Duodenal mucosa (tissue), 2 donors: ENCODE measurements at regions not wholly inside any gene's neighbourhood (a gene's known extent, or its start where the extent isn't known, plus 50 kb on each side); places are given as distances from the start of the nearest gene placed in this dataset.

ENCODE experiments used
- H3K27ac ChIP-seq: one replicate; pipeline ENCODE4 v1.7.0; 2013; ENCODE audit warnings: low read depth, low read length
- H3K27me3 ChIP-seq, 2 donors: one replicate each; pipeline ENCODE4 v1.7.0; 2013; ENCODE audit warnings: low read length in 2 of 2, control low read depth in 1 of 2; ENCODE audit not compliant: insufficient read depth in 2 of 2, control insufficient read depth in 1 of 2
- H3K36me3 ChIP-seq, 2 donors: one replicate each; pipeline ENCODE4 v1.7.0; 2013; ENCODE audit warnings: low read length in 2 of 2, control low read depth in 1 of 2; ENCODE audit not compliant: insufficient read depth in 2 of 2, control insufficient read depth in 1 of 2
- H3K4me1 ChIP-seq, 2 donors: one replicate each; pipeline ENCODE4 v1.7.0; 2013; ENCODE audit warnings: low read length in 2 of 2, control low read depth in 1 of 2; ENCODE audit not compliant: insufficient read depth in 2 of 2, control insufficient read depth in 1 of 2
- H3K4me3 ChIP-seq, 2 donors: one replicate each; pipeline ENCODE4 v1.7.0; 2013; ENCODE audit warnings: low read length in 2 of 2, low read depth in 1 of 2
- H3K9ac ChIP-seq, 2 donors: one replicate each; pipeline ENCODE4 v1.7.0; 2013; ENCODE audit warnings: low read length in 2 of 2, low read depth in 1 of 2
- H3K9me3 ChIP-seq, 2 donors: one replicate each; pipeline ENCODE4 v1.7.0; 2013; ENCODE audit warnings: low read length in 2 of 2, control low read depth in 1 of 2; ENCODE audit not compliant: control insufficient read depth in 1 of 2

DNA sequence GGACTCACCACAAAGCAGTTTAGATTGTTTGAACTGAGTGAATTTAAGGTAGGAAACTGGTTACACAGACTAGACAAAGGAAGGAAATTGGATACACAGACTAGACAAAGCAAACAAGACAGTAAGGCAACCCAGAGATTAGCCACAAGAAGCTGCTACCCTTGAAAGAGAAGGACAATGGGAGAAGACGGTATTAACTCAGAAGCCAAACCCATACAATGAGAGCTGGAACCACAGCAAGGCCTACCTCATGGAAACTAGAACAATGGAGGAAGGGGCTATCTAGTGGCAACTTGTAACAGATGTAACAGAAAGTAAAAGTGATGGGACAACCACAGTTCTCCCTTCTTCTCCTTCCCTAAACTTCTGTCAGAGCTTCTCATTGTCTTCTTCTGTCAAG is 410.9 kb upstream of the SPRY2 start:
- Histone ChIP-seq H3K4me1 (no peaks in the 10 kb centered on the region), H3K27ac (no peak overlapping the region), H3K4me3 (no peak overlapping the region), H3K36me3 (no peaks in the 10 kb centered on the region), H3K9me3 (no peaks in the 10 kb centered on the region), H3K27me3 (no peaks in the 10 kb centered on the region), H3K9ac (no peak overlapping the region)

DNA sequence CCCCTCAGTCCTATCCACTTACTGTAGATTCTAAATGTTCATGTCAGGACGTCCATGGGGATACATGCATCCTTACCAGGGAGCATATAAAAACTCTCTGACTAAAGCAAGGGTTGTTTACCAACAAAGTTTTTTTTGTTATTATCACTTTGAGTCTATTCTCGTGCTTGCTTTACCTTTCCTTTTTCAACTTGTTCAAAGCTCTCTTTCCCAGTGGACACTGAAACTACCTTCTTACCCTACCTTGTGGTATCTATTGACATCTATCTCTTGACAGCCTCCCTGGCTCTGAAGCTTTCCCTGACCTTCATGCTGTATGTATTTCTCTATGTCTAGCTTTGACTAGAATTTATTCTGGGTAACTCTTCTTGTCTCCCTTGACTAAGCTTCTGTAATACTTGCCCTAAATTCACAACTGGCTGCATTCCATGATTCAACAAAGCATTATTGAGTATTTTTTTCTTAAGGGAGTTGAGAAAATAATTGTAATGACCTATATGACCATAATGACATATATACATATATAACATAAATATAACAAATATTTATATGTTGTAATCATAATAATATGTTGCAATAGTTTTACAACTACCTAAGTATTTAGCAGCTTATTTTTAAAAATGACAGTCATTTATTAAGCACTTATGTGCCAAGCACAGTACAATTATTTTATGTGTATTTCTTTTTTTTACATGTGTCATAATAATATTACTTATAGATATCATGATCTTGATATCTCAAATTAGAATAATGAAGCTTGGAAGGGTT is 403.4 kb upstream of the SPRY2 start:
- no peak overlapping the region for H3K27ac ChIP-seq
- no peaks in the 10 kb centered on the region for H3K36me3 ChIP-seq
- no peaks in the 10 kb centered on the region for H3K27me3 ChIP-seq
- H3K4me3 ChIP-seq, result no peak overlapping the region
- H3K4me1 ChIP-seq, result no peaks in the 10 kb centered on the region
- H3K9ac ChIP-seq, result no peak overlapping the region
- H3K9me3 ChIP-seq, result no peaks in the 10 kb centered on the region

DNA sequence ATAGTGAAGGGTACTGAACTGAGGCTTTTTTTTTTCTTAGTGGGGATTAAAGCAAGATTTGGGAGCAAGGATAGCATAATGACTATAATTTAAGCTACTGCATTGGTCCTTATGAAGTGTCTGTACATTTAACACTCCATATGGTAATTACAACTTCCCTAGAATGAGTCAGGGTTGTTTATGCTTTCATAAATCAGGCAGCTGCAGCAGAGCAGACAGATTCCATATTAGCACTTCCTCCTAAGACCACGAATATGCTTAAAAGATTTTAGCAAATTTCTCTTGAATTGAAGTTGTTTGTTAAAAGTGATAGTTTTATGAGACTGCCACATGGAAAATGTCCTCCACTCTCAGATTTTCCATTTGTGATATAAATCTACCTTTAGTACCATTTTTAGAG is 401.1 kb upstream of the SPRY2 start:
- H3K27ac ChIP-seq, result no peak overlapping the region
- H3K4me1 ChIP-seq, result no peaks in the 10 kb centered on the region
- H3K9ac ChIP-seq, result no peak overlapping the region
- peaks cover 0 to 3% of the 10 kb centered on the region in 2 donors for H3K9me3 ChIP-seq
- H3K27me3 ChIP-seq, result no peaks in the 10 kb centered on the region
- H3K36me3 ChIP-seq, result no peaks in the 10 kb centered on the region
- no peak overlapping the region for H3K4me3 ChIP-seq

DNA sequence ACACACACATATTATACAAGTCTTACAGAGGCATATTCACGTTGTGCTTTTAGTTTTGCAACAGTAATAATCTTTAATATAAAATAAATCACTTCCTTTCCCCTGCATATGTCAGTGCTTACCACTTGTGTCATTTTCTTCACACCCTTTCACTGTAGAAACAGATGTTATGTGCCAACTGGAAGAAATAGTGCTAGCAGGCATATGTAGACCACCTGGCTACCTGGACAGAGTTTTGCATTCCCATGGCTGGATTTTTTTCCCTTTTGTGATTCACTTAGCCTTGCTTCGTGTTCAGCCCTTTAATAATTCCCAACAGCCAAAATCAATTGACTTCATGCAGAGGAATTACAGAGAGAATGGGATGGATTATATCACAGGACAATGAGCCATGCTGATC is 399.1 kb upstream of the SPRY2 start:
- Histone ChIP-seq H3K4me3 (no peak overlapping the region), H3K36me3 (no peaks in the 10 kb centered on the region), H3K9me3 (peaks cover 0 to 3% of the 10 kb centered on the region in 2 donors), H3K27ac (no peak overlapping the region), H3K4me1 (no peaks in the 10 kb centered on the region), H3K9ac (no peak overlapping the region), H3K27me3 (no peaks in the 10 kb centered on the region)

DNA sequence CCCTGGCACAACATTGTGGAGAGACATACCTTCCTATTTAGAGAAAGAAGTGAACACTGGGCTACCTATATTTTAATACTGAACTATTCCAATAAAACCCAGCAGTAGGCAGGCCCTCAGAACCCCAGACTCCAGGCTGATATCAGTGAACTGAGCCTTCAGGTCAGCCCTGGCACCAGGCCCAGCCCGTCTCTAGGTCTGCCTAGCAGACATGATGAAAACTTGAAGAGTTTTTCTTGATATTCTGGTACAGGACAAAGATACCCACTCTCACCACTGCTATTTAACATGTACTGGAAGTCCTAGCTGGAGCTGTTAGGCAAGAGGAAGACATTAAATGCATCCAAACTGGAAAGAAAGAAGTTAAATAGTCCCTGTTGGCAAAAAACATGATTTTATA is 396.6 kb upstream of the SPRY2 start:
- no peaks in the 10 kb centered on the region for H3K27me3 ChIP-seq
- H3K27ac ChIP-seq, result no peak overlapping the region
- no peak overlapping the region for H3K9ac ChIP-seq
- no peaks in the 10 kb centered on the region for H3K4me1 ChIP-seq
- H3K4me3 ChIP-seq, result no peak overlapping the region
- no peaks in the 10 kb centered on the region for H3K36me3 ChIP-seq
- peaks cover 0 to 3% of the 10 kb centered on the region in 2 donors for H3K9me3 ChIP-seq

DNA sequence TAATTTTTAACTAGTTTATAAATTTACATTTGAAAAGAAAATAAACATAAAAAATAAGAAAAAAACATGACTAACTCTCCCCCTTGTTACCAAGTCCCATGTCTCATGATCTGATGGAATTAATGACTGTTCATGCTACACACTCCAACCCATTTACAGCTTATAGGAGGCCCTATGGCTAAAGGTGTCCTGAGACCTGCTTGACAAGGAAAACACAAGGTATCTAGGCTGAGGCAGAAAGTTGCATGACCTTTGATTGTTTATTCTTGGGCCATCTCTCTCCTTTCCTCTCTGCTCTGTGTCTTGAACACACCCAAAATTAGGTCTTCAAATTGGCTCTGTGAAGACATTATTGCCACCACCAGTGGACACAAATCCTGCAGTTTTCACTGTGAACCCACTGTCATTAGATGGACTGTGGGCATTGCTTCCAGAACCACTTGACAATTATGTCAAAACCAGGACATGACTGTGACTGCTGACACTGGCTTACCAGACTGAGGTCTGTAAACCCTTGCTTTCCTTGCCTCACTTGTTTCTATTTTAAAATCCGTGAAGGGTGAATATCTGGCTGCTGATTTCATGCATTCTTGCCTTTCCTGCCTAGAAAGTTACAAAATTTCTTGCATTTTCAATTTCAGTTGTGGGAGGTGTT is 386.5 kb upstream of the SPRY2 start:
- Histone ChIP-seq H3K9me3 (no peaks in the 10 kb centered on the region), H3K36me3 (no peaks in the 10 kb centered on the region), H3K4me3 (no peak overlapping the region), H3K4me1 (no peaks in the 10 kb centered on the region), H3K27me3 (no peaks in the 10 kb centered on the region), H3K9ac (no peak overlapping the region), H3K27ac (no peak overlapping the region)

DNA sequence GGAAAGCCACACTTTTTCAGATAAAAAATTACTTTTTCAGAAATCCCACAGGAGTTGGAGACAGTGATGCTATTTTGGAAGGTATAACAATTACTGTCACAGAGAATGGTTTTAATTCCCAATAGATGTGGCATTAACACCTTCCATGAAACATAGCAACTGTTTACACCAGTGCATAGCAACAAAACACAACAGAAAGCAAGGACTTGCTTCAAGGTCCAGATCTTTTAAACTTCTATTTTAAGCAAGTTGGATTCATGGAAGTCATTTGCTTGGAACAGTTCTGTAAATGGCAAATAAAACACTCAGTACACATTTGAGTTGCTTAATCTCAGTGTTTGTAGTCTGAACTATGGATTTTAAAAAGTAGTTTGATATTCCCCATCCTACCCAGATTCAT is 385.9 kb upstream of the SPRY2 start:
- no peak overlapping the region for H3K4me3 ChIP-seq
- H3K27me3 ChIP-seq, result no peaks in the 10 kb centered on the region
- H3K36me3 ChIP-seq, result no peaks in the 10 kb centered on the region
- no peak overlapping the region for H3K27ac ChIP-seq
- no peak overlapping the region for H3K9ac ChIP-seq
- no peaks in the 10 kb centered on the region for H3K9me3 ChIP-seq
- no peaks in the 10 kb centered on the region for H3K4me1 ChIP-seq

DNA sequence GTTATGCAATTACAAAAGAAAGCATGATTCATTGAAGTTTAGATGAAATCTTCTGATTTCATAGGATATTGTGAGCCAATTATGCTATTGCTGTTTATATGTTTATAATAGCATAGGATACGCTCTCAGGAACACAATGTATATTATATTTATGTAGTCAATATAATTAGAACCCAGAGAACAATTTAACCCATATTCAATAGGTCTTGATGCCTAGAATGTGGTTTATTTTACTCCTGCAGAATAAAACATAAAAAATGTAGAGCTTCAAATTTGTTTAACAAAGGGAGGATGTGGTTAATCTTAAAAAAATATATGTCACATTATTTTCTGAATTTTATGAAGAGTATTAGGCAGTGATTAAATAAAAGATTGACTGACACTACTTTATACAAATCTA is 380.8 kb upstream of the SPRY2 start:
- Histone ChIP-seq H3K27me3 (no peaks in the 10 kb centered on the region), H3K9ac (no peak overlapping the region), H3K36me3 (no peaks in the 10 kb centered on the region), H3K27ac (no peak overlapping the region), H3K4me1 (no peaks in the 10 kb centered on the region), H3K4me3 (no peak overlapping the region), H3K9me3 (no peaks in the 10 kb centered on the region)

DNA sequence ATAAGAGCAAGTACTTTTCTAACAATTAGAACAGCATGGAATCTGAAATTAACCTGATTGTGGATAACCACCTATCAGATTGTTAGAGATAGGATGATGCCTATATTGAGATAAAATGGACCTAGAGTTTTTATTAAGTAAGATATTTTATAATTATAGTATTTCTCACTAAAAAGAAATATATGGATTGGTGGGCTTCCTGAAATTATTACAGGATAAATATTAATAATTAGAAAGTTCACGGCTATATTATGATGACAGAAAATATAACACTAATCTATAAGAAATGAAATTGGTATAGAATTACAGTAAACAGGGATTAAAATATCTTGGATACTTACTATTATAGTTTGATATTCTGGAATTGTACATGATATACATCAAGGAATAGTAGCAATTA is 378.0 kb upstream of the SPRY2 start:
- no peak overlapping the region for H3K9ac ChIP-seq
- H3K4me3 ChIP-seq, result no peak overlapping the region
- no peaks in the 10 kb centered on the region for H3K27me3 ChIP-seq
- H3K9me3 ChIP-seq, result no peaks in the 10 kb centered on the region
- H3K27ac ChIP-seq, result no peak overlapping the region
- no peaks in the 10 kb centered on the region for H3K36me3 ChIP-seq
- H3K4me1 ChIP-seq, result no peaks in the 10 kb centered on the region

DNA sequence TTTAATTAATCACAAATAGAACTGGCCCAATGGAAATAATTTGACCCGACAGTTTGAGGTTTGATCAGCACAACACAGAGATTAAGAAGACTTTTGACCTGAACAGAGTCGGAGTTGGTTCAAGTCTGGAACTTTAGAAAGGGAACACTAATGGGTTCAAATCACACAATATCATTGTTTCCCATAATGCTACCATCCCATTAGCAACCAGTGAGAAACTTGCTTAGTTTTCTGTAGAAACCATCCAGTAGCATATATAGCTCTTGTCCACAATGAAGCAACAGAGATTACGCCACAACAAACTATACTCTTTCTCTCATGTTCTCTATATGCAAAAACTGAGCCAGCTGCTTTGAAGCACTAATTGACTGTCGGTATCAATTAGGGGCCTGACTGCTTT is 376.9 kb upstream of the SPRY2 start:
- no peaks in the 10 kb centered on the region for H3K4me1 ChIP-seq
- H3K36me3 ChIP-seq, result no peaks in the 10 kb centered on the region
- no peak overlapping the region for H3K9ac ChIP-seq
- H3K4me3 ChIP-seq, result no peak overlapping the region
- no peaks in the 10 kb centered on the region for H3K27me3 ChIP-seq
- H3K27ac ChIP-seq, result no peak overlapping the region
- H3K9me3 ChIP-seq, result no peaks in the 10 kb centered on the region
